ENCODE measurements at regions not wholly inside any gene's neighbourhood (a gene's known extent, or its start where the extent isn't known, plus 50 kb on each side); places are given as distances from the start of the nearest gene placed in this dataset.

- no peak for DNase-seq
These were observed 805.8 kb downstream of the ADGRL2 start for GRCh38 chr1:82606546-82606945.

GRCh38 chr1:82604524-82604923 is 803.8 kb downstream of the ADGRL2 start:
- no peak for DNase-seq

- DNase-seq, result no peak
These were observed 799.6 kb downstream of the ADGRL2 start for GRCh38 chr1:82600314-82600713.

- DNase-seq, result no peak
These were observed 798.1 kb downstream of the ADGRL2 start for GRCh38 chr1:82598812-82599211.

GRCh38 chr1:82598337-82598736 is 797.6 kb downstream of the ADGRL2 start:
- DNase-seq, result no peak

GRCh38 chr1:82597649-82598048 is 796.9 kb downstream of the ADGRL2 start:
- no peak for DNase-seq

- DNase-seq, result no peak
These were observed 796.4 kb downstream of the ADGRL2 start for GRCh38 chr1:82597141-82597540.

- DNase-seq, result no peak
These were observed 792.8 kb downstream of the ADGRL2 start for GRCh38 chr1:82593561-82593960.

- no peak for DNase-seq
These were observed 788.9 kb downstream of the ADGRL2 start for GRCh38 chr1:82589588-82589987.

- DNase-seq, result no peak
These were observed 786.6 kb downstream of the ADGRL2 start for GRCh38 chr1:82587371-82587770.

GRCh38 chr1:82586473-82586872 is 785.7 kb downstream of the ADGRL2 start:
- no peak for DNase-seq

GRCh38 chr1:82582347-82582746 is 781.6 kb downstream of the ADGRL2 start:
- DNase-seq, result no peak

- no peak for DNase-seq
These were observed 777.5 kb downstream of the ADGRL2 start for GRCh38 chr1:82578086-82578726.

- DNase-seq, result no peak
These were observed 766.6 kb downstream of the ADGRL2 start for GRCh38 chr1:82567348-82567747.

- DNase-seq, result no peak
These were observed 764.8 kb downstream of the ADGRL2 start for GRCh38 chr1:82565546-82565945.

- DNase-seq, result no peak
These were observed 764.4 kb downstream of the ADGRL2 start for GRCh38 chr1:82565146-82565545.

- no peak for DNase-seq
These were observed 763.6 kb downstream of the ADGRL2 start for GRCh38 chr1:82564333-82564732.

GRCh38 chr1:82562448-82562847 is 761.7 kb downstream of the ADGRL2 start:
- DNase-seq, result no peak

- DNase-seq, result no peak
These were observed 759.8 kb downstream of the ADGRL2 start for GRCh38 chr1:82560566-82560965.

GRCh38 chr1:82555501-82555900 is 754.8 kb downstream of the ADGRL2 start:
- no peak for DNase-seq

- DNase-seq, result no peak
These were observed 749.1 kb downstream of the ADGRL2 start for GRCh38 chr1:82549841-82550240.

- no peak for DNase-seq
These were observed 742.0 kb downstream of the ADGRL2 start for GRCh38 chr1:82542766-82543165.

GRCh38 chr1:82542141-82542540 is 741.4 kb downstream of the ADGRL2 start:
- DNase-seq, result no peak

- DNase-seq, result no peak
These were observed 739.3 kb downstream of the ADGRL2 start for GRCh38 chr1:82540006-82540405.

GRCh38 chr1:82538876-82539275 is 738.1 kb downstream of the ADGRL2 start:
- DNase-seq, result no peak
